ENCODE measurements at regions not wholly inside any gene's neighbourhood (a gene's known extent, or its start where the extent isn't known, plus 50 kb on each side); places are given as distances from the start of the nearest gene placed in this dataset.
"Not testable (repeated sequence)": the region's sequence is repeated elsewhere in the genome, so short reads cannot be mapped to it uniquely, and the experiment has no call there.

DNA sequence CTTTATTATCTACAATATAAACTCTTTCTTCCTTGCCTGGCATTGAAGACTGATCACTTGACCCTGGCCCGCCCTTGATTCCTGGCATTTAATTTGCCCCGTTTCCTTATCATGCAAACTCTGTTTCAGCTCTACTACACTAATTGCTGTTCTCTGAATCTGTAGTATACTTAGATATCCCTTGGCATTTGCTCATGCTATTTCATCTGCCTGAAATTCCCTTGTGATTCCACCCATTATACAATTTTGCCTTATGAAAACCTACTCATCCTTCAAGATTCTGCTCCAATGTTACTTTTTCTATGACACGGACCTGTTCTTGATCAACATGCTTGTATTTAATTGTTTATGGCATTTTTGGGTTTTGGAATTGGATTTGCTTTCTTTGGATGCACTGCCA lies 459.9 kb upstream of the AMOT start:
- DNase-seq = no peak

DNA sequence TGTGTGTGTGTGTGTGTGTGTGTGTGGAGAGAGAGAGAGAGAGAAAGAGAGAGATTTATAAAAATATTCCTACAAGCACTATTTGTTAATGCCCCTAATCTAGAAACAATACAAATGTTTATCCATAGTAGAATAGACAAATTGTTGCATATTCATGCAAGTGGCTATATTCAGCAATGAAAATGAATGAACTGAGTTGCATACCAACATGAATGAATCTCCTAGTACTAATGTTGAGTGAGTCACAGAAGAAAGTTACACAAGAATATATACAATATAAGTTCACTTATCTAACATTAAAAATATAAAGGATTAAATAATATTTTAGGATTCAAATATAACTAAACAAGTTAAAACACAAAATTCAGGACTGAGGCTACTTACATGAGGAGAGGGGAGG lies 456.8 kb upstream of the AMOT start:
- no peak for DNase-seq

GRCh38 chrX:113289503-113289902 lies 448.9 kb upstream of the AMOT start:
- DNase-seq = no peak

- no peak for DNase-seq
Measured at GRCh38 chrX:113287761-113288160, 447.1 kb upstream of the AMOT start.

DNA sequence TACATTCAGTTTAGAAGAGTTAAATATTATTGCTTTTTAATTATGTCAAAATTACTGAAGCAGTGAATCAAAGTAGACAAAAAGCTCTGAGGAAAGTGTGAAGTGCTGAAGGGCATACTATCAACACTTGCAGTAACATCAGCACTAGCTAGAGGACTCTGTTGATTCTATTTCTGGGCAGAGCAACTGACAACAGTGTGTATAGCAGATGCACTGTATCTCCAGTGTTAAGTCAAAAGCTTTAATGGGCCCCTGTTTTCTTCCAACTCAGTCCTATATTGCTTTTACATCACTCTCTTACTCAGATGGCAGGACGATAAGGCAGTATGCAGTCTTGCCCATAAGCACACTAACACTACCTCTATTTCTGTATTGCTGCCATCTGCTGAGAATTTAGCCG lies 435.2 kb upstream of the AMOT start:
- DNase-seq = no peak

DNA sequence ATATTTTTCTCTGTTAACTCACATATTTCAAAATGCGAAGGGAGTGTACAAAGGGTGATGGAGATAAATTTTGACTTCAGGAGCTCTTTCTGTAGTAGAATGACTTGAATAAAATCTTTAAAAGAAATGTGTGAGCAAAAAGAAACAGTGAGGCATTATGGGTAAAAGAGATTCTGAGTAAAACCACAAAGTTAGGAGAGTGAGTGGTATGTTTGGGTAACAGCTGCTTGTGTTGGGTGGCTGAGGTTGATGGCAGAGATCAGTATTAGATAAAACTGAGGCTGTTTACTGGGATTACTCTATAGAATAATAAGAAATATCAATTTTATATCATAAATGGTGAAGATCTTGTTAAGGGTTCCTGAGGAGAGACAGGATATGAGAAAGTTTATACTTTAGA lies 434.2 kb upstream of the AMOT start:
- no peak for DNase-seq

- no peak for DNase-seq
Measured at GRCh38 chrX:113274345-113274744, 433.7 kb upstream of the AMOT start.

DNA sequence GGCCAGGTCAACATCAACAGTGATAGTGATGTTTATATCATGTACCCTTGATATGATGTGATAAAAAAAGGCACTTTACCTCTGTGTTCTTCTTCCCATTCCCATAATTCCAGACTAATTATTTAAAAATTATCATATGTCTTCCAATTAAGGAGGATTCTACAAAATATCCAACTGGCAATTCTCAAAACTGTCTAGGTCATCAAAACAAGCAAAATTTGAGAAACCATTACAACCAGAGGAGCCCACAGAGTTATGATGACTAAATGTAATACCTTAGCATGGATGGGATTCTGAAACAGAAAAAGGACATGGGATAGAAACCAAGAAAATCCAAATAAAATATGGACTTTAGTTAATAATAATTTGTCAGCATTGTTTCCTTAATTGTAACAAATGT lies 428.6 kb upstream of the AMOT start:
- no peak for DNase-seq

DNA sequence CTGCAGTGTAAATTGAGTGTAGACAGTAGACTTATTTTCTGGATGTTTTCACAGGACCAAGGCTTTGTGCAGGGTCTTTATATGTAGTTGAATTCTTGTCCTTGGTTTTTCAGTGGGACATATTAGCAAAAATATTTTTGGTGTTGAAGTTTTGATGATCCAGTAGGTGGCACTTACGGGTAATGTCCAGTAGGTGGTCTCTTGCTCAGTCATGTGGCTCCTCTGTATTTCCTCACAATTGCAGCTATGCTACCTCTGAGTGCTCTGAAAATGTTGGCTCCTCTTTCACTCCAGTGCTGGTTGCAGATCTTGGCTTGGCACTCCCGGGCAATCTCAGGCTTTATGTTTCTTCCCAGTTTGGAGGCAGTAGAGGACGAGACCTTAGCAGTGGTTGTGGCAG lies 419.8 kb upstream of the AMOT start:
- no peak for DNase-seq

DNA sequence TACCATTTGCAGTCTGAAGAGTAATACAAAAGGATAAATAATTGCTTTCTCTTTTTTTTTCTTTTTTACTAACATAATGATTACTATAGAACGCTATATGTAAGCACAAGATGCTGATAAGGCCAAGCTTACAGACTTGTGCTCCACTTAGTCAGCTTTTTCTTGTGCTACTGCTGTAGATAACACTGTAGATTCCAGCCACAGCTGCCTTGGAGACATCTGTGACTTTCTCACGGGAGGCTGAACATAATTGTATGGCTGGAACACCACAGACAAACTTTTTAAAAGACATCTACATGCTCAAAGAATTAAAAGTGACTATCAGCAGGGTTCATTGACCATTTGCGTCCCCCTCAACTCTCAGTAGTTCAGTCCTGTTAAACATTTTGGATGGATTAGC lies 381.7 kb upstream of the AMOT start:
- no peak for DNase-seq

- no peak for DNase-seq
Measured at GRCh38 chrX:113212052-113212451, 371.4 kb upstream of the AMOT start.

DNA sequence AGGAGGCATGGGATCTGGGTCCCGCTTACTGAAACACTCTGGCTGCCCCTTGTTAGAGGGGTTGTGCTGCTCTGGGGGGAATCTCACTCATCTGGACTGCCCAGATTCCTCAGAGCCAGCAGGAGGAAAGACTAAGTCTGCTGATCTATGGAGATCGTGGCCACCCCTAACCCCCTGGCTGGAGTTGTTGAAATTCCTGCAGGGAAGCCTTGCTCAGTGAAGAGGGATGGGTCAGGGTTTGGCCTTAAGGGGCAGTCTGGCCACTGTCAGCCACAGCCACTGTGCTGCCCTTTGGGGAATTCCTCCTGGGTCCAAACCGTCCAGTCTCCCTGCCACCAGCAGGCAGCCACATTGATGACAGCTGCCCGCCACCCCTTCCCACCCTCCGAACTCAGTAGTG lies 362.0 kb upstream of the AMOT start:
- DNase-seq = no peak

- DNase-seq = no peak
Measured at GRCh38 chrX:113195949-113196348, 355.3 kb upstream of the AMOT start.

DNA sequence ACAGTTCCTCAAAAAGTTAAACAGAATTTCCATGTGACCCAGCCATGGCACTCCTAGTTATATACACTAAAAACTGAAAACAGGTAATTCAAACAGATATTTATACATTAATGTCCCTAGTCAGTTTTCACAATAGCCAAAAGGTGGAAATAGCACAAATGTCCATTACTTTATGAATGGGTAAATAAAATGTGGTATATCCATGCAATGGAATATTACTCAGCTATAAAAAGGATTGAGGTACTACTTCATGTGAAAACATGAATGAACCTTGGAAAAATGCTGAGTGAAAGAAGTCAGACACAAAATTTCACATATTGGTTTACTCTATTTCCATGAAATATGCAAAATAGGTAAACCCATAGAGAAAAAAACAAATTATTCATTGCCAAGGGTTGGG lies 351.8 kb upstream of the AMOT start:
- DNase-seq = no peak

DNA sequence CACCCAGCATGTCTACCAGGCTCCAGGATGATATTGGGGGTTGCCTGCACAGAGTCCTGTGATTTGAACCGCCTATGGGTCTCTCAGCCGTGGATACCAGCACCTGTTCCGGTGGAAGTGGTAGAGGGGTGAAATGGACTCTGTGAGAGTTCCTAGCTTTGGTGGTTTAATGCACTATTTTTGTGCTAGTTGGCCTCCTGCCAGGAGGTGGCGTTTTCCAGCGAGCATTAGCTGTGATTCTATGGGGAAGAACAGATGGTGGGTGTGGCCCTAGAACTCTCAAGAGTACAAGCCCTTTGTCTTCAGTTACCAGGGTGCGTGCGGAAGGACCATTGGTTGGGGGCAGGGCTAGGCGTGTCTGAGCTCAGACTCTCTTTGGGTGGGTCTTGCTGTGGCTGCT lies 316.9 kb upstream of the AMOT start:
- DNase-seq = no peak

- not testable (repeated sequence) for DNase-seq
Measured at GRCh38 chrX:113154315-113154714, 313.7 kb upstream of the AMOT start.

GRCh38 chrX:113136836-113137235 lies 296.2 kb upstream of the AMOT start:
- no peak for DNase-seq

DNA sequence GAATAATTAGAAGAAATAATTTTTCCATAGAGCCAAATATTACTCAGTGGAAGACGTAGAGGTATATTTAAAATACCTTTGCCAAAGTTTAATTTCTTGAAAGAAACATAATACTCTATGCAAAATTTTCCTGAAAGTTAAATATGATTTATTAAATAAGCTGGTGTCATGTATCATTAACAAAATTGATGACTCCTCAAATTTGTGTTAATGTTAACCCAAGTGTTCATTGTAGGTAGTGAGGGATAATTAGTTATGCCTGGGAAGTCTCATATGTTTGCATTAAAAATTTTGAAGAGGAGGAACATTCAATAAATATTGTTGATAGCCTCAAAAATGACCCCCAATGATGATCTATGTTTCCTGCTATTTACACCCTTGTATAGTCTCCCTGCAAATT lies 292.7 kb upstream of the AMOT start:
- no peak for DNase-seq

- DNase-seq = no peak
Measured at GRCh38 chrX:113124693-113125092, 284.1 kb upstream of the AMOT start.

GRCh38 chrX:113075521-113075920 lies 234.9 kb upstream of the AMOT start:
- no peak for DNase-seq

GRCh38 chrX:113059714-113060113 lies 219.1 kb upstream of the AMOT start:
- DNase-seq = no peak

DNA sequence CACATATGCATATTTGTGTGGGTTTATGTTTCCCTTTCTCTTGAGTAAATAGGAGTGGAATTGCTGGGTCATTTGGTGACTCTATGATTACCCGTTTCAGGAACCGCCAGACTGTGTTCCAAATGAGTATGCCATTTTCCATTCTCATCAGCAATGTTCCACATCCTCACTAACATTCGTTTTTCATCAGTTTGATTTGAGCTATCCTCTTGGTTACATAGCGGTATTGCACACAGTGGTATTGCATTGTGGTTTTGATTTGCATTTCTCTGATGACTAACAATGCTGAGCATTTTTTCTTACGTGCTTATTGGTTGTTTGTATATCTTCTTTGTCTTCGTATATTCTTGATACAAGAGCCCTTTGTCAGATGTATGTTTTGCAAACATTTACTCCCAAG lies 218.0 kb upstream of the AMOT start:
- no peak for DNase-seq

DNA sequence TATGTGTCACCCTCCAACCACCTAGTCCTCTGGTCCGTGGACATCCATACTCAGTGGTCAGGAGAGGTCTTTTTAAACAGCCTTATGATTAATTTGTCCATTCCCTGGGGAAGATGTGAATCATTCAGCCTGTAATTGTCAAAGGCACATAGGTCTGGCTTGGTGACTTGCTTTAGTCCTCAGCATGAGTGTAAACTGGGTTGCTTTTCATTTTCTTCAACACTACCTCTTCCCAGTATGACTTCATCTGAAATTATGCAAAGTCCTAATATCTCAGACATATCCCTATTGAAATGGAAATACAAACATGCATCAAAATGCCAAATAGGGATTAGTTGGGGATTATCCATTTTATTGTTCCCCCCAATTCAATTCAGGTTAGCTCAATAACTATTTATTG lies 208.3 kb upstream of the AMOT start:
- DNase-seq = no peak

- no peak for DNase-seq
Measured at GRCh38 chrX:113048480-113048879, 207.8 kb upstream of the AMOT start.

- DNase-seq = no peak
Measured at GRCh38 chrX:113033966-113034680, 193.5 kb upstream of the AMOT start.
